ENCODE measurements at regions not wholly inside any gene's neighbourhood (a gene's known extent, or its start where the extent isn't known, plus 50 kb on each side); places are given as distances from the start of the nearest gene placed in this dataset.
"Not testable (repeated sequence)": the region's sequence is repeated elsewhere in the genome, so short reads cannot be mapped to it uniquely, and the experiment has no call there.

GRCh38 chr16:61105544-61105943 is 930.7 kb downstream of the CDH8 start:
- TF ChIP-seq CTCF (IDR thresholded peaks at IDR 0.05; ENCODE audit: unreplicated experiment in 3 of 3) = no peak
- Mint-ChIP-seq H3K27ac (no peak overlapping the region), H3K9me3 (no peaks in the 10 kb centered on the region), H3K4me1 (no peaks in the 10 kb centered on the region), H3K27me3 (ENCODE audit: low read depth) (no peaks in the 10 kb centered on the region), H3K4me3 (no peak overlapping the region), H3K36me3 (ENCODE audit: low read depth) (no peaks in the 10 kb centered on the region)

DNA sequence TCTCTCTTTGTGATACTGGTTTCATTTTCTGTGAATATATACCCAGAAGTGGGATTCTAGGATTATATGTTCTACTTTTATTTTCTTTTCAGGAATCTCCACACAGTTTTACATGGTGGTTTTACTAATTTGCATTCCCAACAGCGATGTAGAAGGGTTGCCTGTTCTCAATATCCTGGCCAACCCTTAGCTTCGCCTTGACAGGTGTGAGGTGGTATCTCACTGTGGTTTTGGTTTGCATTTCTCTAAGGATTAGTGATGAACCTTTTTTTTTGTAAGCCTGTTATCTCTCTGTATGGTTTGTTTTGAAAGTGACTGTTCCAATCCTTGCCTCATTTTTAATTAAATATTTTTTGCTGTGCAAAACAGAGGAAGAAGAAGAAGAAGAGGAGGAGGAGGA is 937.7 kb downstream of the CDH8 start:
- Mint-ChIP-seq H3K27me3 (ENCODE audit: low read depth) (no peaks in the 10 kb centered on the region), H3K36me3 (ENCODE audit: low read depth) (no peaks in the 10 kb centered on the region), H3K4me1 (no peaks in the 10 kb centered on the region), H3K27ac (no peak overlapping the region), H3K9me3 (peaks cover 3% of the 10 kb centered on the region), H3K4me3 (no peak overlapping the region)
- no peak for TF ChIP-seq CTCF (IDR thresholded peaks at IDR 0.05; ENCODE audit: unreplicated experiment in 3 of 3)

DNA sequence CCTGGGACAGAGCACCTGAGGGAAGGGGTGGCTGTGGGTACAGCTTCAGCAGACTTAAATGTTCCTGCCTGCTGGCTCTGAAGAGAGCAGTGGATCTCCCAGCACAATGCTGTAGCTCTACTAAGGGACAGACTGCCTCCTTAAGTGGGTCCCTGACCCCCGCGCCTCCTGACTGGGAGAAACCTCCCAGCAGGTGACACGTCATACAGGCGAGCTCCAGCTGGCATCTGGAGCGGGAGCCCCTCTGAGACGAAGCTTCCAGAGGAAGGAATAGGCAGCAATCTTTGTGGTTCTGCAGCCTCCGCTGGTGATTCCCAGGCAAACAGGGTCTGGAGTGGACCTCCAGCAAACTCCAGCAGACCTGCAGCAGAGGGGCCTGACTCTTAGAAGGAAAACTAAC is 944.9 kb downstream of the CDH8 start:
- H3K36me3 Mint-ChIP-seq (ENCODE audit: low read depth); H3K9me3 Mint-ChIP-seq; H3K27me3 Mint-ChIP-seq (ENCODE audit: low read depth); H3K4me1 Mint-ChIP-seq; H3K27ac Mint-ChIP-seq; H3K4me3 Mint-ChIP-seq: not testable (repeated sequence)

DNA sequence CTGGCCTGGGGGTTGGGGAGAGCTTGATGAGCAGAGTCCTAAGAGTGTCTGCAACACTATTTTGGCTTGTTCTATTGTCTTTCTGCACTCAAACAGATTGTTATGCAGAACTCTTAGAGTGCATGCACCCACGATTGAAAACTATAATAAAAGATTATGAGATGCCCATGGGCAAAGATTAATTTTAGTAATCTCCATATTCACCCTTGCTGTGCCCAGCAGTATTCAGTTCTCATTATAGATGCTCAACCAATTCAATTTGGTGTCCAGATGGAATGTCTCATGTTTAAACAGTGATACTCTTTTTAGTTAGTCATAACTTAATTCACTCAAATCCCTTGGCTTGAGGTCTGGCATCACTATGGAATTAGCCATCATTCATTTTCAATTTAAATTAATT is 952.5 kb downstream of the CDH8 start:
- Mint-ChIP-seq H3K4me3 (no peak overlapping the region), H3K27ac (no peak overlapping the region), H3K9me3 (no peaks in the 10 kb centered on the region), H3K27me3 (ENCODE audit: low read depth) (peaks cover 4% of the 10 kb centered on the region), H3K4me1 (no peaks in the 10 kb centered on the region), H3K36me3 (ENCODE audit: low read depth) (no peaks in the 10 kb centered on the region)
- TF ChIP-seq CTCF (IDR thresholded peaks at IDR 0.05; ENCODE audit: unreplicated experiment in 3 of 3) = no peak

GRCh38 chr16:61074324-61074723 is 961.9 kb downstream of the CDH8 start:
- TF ChIP-seq CTCF (IDR thresholded peaks at IDR 0.05; ENCODE audit: unreplicated experiment in 3 of 3) = no peak
- Mint-ChIP-seq H3K4me3 (no peak overlapping the region), H3K36me3 (ENCODE audit: low read depth) (no peaks in the 10 kb centered on the region), H3K27me3 (ENCODE audit: low read depth) (no peaks in the 10 kb centered on the region), H3K4me1 (no peaks in the 10 kb centered on the region), H3K27ac (no peak overlapping the region), H3K9me3 (peaks cover 16% of the 10 kb centered on the region)

- Mint-ChIP-seq H3K4me1 (no peaks in the 10 kb centered on the region), H3K27ac (no peak overlapping the region), H3K4me3 (no peak overlapping the region), H3K27me3 (ENCODE audit: low read depth) (no peaks in the 10 kb centered on the region), H3K36me3 (ENCODE audit: low read depth) (no peaks in the 10 kb centered on the region), H3K9me3 (no peaks in the 10 kb centered on the region)
- no peak for TF ChIP-seq CTCF (IDR thresholded peaks at IDR 0.05; ENCODE audit: unreplicated experiment in 3 of 3)
Measured at GRCh38 chr16:61057635-61058034, 978.6 kb downstream of the CDH8 start.

DNA sequence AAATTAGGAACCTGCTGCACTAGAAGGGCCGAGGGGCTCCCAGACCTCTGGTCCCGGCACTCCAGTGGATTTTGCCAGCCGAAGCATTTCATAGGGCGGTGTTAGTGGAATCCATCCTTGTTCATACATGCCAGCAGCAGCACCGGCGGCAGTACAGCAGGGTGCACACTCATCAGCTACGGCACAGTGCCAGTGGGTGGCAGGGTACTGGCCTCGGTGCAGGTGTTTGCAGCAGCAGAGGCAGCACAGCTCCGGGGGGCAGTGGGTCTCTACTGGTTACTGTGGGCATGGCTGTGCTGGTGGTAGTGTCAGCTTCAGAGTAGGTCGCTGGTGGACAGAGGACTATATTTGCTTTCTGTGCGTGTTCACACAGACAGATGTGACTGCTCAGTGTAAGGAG is 985.7 kb downstream of the CDH8 start:
- H3K4me3 Mint-ChIP-seq = no peak overlapping the region
- H3K4me1 Mint-ChIP-seq = no peaks in the 10 kb centered on the region
- H3K9me3 Mint-ChIP-seq = no peaks in the 10 kb centered on the region
- no peaks in the 10 kb centered on the region for H3K27me3 Mint-ChIP-seq (ENCODE audit: low read depth)
- H3K27ac Mint-ChIP-seq = no peak overlapping the region
- no peak for TF ChIP-seq CTCF (IDR thresholded peaks at IDR 0.05; ENCODE audit: unreplicated experiment in 3 of 3)
- no peaks in the 10 kb centered on the region for H3K36me3 Mint-ChIP-seq (ENCODE audit: low read depth)

Measured in nephron (organoid).